Left forelimb (tissue), 1 donor: ENCODE measurements at regions not wholly inside any gene's neighbourhood (a gene's known extent, or its start where the extent isn't known, plus 50 kb on each side); places are given as distances from the start of the nearest gene placed in this dataset.
"Not testable (repeated sequence)": the region's sequence is repeated elsewhere in the genome, so short reads cannot be mapped to it uniquely, and the experiment has no call there.

Experiments used
- DNase-seq: peaks from one replicate; pipeline ENCODE4 v3.0.0-alpha.2; 2018; ENCODE audit warnings: low spot score

DNA sequence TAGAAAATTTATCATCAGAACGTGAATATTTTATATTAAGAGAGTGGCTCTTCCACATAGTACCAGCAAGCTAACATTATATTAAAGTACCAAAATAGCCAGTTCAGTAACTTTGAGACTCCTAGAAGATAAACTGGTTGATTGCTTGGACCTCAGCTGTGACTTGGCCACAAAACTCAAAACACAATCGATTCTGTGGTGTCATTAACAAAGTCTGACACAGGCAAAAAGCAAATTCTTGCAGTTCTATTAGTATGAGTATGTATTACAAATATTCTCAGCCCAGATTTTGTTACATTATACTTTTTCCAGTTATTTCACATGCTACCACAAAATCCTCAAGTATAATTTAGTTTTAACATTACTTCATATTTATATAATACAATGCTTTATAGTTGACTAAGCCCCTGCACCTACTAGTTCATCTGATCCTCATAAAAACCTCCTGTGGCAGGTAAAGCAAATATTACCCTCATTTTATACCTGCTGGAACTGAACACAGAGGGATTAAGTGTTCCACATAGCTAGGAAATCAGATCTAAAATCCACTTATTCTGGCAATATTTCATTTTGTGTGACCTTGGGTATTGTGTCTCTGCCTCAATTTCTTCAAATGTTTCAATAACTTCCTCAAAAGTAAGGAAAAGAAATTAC lies 279.9 kb upstream of the MKLN1 start:
- no peak for DNase-seq

- no peak for DNase-seq
Measured at GRCh38 chr7:131051304-131051703, 276.4 kb upstream of the MKLN1 start.

DNA sequence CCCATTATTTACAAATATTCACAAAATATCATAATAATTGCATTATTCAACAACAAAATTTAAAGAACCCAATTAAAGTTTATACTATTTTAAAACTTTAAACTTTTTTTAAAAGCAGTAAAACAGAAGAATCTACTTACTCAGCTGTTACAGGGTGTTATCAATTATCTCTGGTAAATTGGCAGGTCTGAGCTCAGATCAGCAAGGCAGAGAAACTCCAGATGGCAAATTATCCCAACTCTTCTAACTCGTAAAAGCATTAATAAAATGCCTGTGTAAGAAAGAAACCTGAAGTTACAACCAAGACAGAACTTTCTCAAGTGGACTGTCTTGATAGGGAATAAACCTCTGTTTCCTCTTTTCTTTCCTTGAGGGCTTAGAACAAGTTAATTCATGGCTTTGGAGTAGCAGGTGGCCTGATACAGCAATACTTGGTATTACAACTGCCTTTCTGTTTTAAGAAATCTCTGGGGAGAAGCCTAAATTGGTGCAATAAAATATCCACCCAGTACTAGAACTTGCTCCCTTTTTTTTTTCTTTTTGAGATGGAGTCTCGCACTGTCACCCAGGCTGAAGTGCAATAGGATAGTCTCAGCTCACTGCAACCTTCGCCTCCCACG lies 275.3 kb upstream of the MKLN1 start:
- no peak for DNase-seq

DNA sequence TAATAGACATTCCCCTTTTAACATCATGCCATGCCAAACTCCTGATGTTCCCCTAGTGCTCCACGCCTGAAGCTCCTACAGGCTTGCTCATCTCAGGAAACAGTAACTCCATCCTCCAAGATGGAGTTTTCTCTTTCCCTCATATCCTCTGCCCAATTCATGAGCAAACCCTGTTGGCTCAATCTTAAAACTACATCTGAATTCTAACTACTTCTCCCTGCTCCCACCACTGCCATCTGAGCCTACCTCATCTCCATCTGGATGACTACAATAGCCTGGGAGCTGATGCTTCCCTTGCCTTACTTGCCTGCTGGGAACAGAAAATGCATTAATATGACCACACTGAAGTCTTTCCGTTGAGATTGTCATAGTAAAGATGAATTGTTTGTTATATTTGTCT lies 271.7 kb upstream of the MKLN1 start:
- DNase-seq, result no peak

DNA sequence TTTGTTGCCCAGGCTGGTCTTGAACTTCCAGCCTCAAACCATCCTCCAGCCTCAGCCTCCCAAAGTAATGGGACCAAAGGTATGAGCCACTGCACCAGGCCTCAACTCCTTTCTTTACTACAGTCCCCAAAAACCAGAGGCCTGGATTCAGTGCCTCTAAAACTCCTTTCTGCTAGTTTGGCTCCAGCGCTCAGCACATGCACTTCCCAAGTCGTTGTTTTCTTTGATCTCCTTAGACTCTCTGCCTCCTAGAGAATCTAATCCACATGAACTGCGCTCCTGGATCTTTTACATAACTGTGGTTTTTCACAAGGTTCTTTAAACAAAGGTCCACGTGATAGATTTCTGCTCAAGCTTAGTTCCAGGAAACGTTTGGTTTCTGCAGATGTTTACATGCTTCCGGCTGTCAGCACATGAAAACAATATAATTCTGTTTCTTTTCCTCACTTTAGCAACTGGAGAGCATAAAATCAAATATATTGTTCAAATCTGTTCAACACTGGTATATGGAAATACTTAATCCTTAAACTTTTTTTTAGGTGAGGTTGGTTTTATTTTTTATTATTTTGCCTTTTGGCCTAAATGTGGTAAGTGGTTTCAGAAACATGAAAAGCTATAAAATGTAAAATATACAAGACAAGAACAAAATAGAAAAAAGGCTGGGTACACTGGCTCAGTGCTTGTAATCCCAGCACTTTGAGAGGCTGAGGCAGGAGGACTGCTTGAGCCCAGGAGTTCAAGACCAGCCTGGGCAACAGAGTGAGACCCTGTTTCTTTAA lies 270.5 kb upstream of the MKLN1 start:
- DNase-seq, result no peak

- no peak for DNase-seq
Measured at GRCh38 chr7:131057794-131058070, 269.9 kb upstream of the MKLN1 start.

GRCh38 chr7:131058561-131059288 lies 269.0 kb upstream of the MKLN1 start:
- DNase-seq, result not testable (repeated sequence)

- DNase-seq, result not testable (repeated sequence)
Measured at GRCh38 chr7:131059401-131059800, 268.3 kb upstream of the MKLN1 start.

GRCh38 chr7:131061158-131061557 lies 266.5 kb upstream of the MKLN1 start:
- no peak for DNase-seq

- no peak for DNase-seq
Measured at GRCh38 chr7:131061818-131062217, 265.9 kb upstream of the MKLN1 start.

- no peak for DNase-seq
Measured at GRCh38 chr7:131066635-131067034, 261.0 kb upstream of the MKLN1 start.

DNA sequence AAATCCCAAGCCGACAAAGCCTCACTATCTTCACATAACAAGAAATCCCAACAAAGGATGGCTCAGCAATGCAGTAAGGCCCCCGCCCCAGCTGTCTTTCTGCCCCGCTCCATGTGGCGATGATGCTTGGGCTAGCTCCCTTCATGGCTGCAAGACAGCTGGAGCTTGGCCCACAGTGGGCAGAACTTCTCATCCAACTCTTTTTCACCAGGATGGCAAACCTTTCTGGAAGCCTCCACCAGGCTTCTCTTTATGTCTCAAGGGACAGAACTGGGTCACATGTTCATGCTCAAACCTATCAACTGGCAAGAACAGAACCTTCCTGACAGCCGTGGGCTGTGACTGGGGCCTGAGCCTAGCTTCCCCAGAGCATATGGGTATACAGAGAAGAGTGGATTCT lies 260.5 kb upstream of the MKLN1 start:
- DNase-seq, result no peak

GRCh38 chr7:131068604-131069021 lies 259.1 kb upstream of the MKLN1 start:
- DNase-seq, result no peak

DNA sequence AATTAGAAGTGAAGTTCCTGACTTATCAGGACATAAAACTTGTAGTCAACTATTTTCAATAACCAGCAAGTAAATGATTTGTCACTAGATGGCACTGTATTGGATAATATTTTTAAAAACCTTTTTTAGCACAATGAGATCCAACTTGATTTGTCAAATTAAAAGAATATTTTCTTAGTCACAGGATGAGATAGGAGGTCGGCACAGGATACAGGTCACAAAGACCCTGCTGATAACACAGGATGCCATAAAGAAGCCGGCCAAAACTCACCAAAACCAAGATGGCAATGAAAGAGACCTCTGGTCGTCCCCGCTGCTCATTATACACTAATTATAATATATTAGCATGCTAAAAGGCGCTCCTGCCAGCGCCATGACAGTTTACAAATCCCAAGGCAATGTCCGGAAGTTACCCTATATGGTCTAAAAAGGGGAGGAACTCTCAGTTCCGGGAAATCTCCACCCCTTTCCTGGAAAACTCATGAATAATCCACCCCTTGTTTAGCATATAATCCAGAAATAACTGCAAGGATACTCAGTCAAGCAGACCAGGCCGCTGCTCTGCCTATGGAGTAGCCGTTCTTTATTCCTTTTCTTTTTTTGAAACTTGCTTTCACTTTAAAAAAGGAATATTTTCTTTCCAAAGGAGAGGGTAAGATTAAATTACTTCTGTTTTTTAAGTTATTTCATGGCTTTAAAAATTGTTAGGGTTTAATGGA lies 255.7 kb upstream of the MKLN1 start:
- no peak for DNase-seq

- DNase-seq, result no peak
Measured at GRCh38 chr7:131072505-131073091, 255.1 kb upstream of the MKLN1 start.

- no peak for DNase-seq
Measured at GRCh38 chr7:131074043-131074442, 253.6 kb upstream of the MKLN1 start.

DNA sequence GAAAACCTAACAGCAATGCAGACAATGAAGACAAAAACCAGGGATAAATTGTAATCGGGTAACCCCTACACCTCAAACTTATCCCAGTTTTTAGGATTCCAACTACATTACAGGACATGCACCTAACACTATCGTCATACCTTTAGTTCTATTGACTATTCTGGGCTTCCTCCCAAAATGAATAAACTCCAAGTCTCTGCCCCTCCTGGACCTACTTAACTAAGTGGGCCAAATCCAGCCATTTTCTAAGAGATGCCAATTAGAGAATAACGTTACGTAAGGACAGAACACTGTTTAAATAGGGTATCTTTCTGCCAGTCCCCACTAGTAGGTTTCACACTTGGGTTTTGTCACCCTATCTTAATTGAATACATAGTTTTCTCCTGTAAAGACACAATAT lies 253.1 kb upstream of the MKLN1 start:
- no peak for DNase-seq

- DNase-seq, result no peak
Measured at GRCh38 chr7:131075406-131075805, 252.3 kb upstream of the MKLN1 start.

DNA sequence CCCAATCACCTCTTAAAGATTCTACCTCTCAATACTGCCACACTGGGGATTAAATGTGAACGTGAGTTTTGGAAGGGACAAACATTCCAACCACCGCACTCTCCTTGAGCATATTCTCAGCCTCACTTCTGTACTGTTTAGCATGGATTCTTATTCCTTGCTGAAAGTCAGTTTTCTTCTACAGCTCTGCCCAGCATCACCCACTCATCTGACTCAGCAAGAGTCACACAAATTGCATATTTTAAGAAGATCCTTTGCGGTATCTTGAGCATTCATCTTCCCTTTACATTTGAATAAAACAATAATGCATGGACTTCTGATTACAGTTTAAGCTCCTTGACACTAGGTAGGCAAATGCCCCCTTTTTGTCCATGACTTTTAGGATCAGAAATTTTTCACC lies 251.6 kb upstream of the MKLN1 start:
- no peak for DNase-seq

- DNase-seq, result no peak
Measured at GRCh38 chr7:131076711-131077181, 250.9 kb upstream of the MKLN1 start.

GRCh38 chr7:131077735-131078134 lies 249.9 kb upstream of the MKLN1 start:
- no peak for DNase-seq

GRCh38 chr7:131080754-131081153 lies 246.9 kb upstream of the MKLN1 start:
- DNase-seq, result no peak
